ENCODE measurements at regions not wholly inside any gene's neighbourhood (a gene's known extent, or its start where the extent isn't known, plus 50 kb on each side); places are given as distances from the start of the nearest gene placed in this dataset.

GRCh38 chr16:85249418-85250146 is 137.3 kb upstream of the CIBAR2 start:
- DNase-seq (ENCODE audit: low read depth in 1 of 2, low spot score in 1 of 2) = no peak
- in situ Hi-C loops (cut with HindIII; ENCODE audit: low pct_unique_long_range_greater_than_20kb, low sequenced_read_pairs) = no loop called here
- TF ChIP-seq JUND (IDR thresholded peaks at IDR 0.05; ENCODE audit: low read depth) = no peak

- no peak for TF ChIP-seq JUND (IDR thresholded peaks at IDR 0.05; ENCODE audit: low read depth)
- in situ Hi-C loops (cut with HindIII; ENCODE audit: low pct_unique_long_range_greater_than_20kb, low sequenced_read_pairs) = no loop called here
These were observed 137.8 kb upstream of the CIBAR2 start for GRCh38 chr16:85250147-85250463.

GRCh38 chr16:85250609-85251223 is 138.4 kb upstream of the CIBAR2 start:
- no peak for TF ChIP-seq JUND (IDR thresholded peaks at IDR 0.05; ENCODE audit: low read depth)
- in situ Hi-C loops (cut with HindIII; ENCODE audit: low pct_unique_long_range_greater_than_20kb, low sequenced_read_pairs) = no loop called here
- no peak for DNase-seq (ENCODE audit: low read depth in 1 of 2, low spot score in 1 of 2)

More at GRCh38 chr16:85250147-85250463, 137.8 kb upstream of the CIBAR2 start:
- DNase-seq (ENCODE audit: low read depth in 1 of 2, low spot score in 1 of 2) = no peak

- no peak for TF ChIP-seq JUND (IDR thresholded peaks at IDR 0.05; ENCODE audit: low read depth)
- DNase-seq (ENCODE audit: low read depth in 1 of 2, low spot score in 1 of 2) = no peak
- in situ Hi-C loops (cut with HindIII; ENCODE audit: low pct_unique_long_range_greater_than_20kb, low sequenced_read_pairs) = no loop called here
These were observed 139.0 kb upstream of the CIBAR2 start for GRCh38 chr16:85251225-85251760.

- TF ChIP-seq JUND (IDR thresholded peaks at IDR 0.05; ENCODE audit: low read depth) = no peak
- no peak for DNase-seq (ENCODE audit: low read depth in 1 of 2, low spot score in 1 of 2)
- in situ Hi-C loops (cut with HindIII; ENCODE audit: low pct_unique_long_range_greater_than_20kb, low sequenced_read_pairs) = no loop called here
These were observed 139.7 kb upstream of the CIBAR2 start for GRCh38 chr16:85252014-85252413.

- DNase-seq (ENCODE audit: low read depth in 1 of 2, low spot score in 1 of 2) = no peak
- TF ChIP-seq JUND (IDR thresholded peaks at IDR 0.05; ENCODE audit: low read depth) = no peak
- in situ Hi-C loops (cut with HindIII; ENCODE audit: low pct_unique_long_range_greater_than_20kb, low sequenced_read_pairs) = no loop called here
These were observed 140.2 kb upstream of the CIBAR2 start for GRCh38 chr16:85252461-85252860.

GRCh38 chr16:85253084-85253941 is 141.0 kb upstream of the CIBAR2 start:
- DNase-seq (ENCODE audit: low read depth in 1 of 2, low spot score in 1 of 2) = peak; percentile 57 to 93

GRCh38 chr16:85254051-85254450 is 141.8 kb upstream of the CIBAR2 start:
- no peak for TF ChIP-seq JUND (IDR thresholded peaks at IDR 0.05; ENCODE audit: low read depth)
- in situ Hi-C loops (cut with HindIII; ENCODE audit: low pct_unique_long_range_greater_than_20kb, low sequenced_read_pairs) = no loop called here
- no peak for DNase-seq (ENCODE audit: low read depth in 1 of 2, low spot score in 1 of 2)

More at GRCh38 chr16:85253084-85253941, 141.0 kb upstream of the CIBAR2 start:
- TF ChIP-seq JUND (IDR thresholded peaks at IDR 0.05; ENCODE audit: low read depth) = no peak
- in situ Hi-C loops (cut with HindIII; ENCODE audit: low pct_unique_long_range_greater_than_20kb, low sequenced_read_pairs) = no loop called here

- TF ChIP-seq JUND (IDR thresholded peaks at IDR 0.05; ENCODE audit: low read depth) = no peak
- in situ Hi-C loops (cut with HindIII; ENCODE audit: low pct_unique_long_range_greater_than_20kb, low sequenced_read_pairs) = no loop called here
- no peak for DNase-seq (ENCODE audit: low read depth in 1 of 2, low spot score in 1 of 2)
These were observed 142.6 kb upstream of the CIBAR2 start for GRCh38 chr16:85254921-85255320.

- in situ Hi-C loops (cut with HindIII; ENCODE audit: low pct_unique_long_range_greater_than_20kb, low sequenced_read_pairs) = no loop called here
- TF ChIP-seq JUND (IDR thresholded peaks at IDR 0.05; ENCODE audit: low read depth) = no peak
- no peak for DNase-seq (ENCODE audit: low read depth in 1 of 2, low spot score in 1 of 2)
These were observed 143.5 kb upstream of the CIBAR2 start for GRCh38 chr16:85255777-85256176.

GRCh38 chr16:85256190-85256739 is 144.0 kb upstream of the CIBAR2 start:
- no peak for TF ChIP-seq JUND (IDR thresholded peaks at IDR 0.05; ENCODE audit: low read depth)
- in situ Hi-C loops (cut with HindIII; ENCODE audit: low pct_unique_long_range_greater_than_20kb, low sequenced_read_pairs) = no loop called here
- no peak for DNase-seq (ENCODE audit: low read depth in 1 of 2, low spot score in 1 of 2)

GRCh38 chr16:85257483-85257882 is 145.2 kb upstream of the CIBAR2 start:
- in situ Hi-C loops (cut with HindIII; ENCODE audit: low pct_unique_long_range_greater_than_20kb, low sequenced_read_pairs) = no loop called here
- no peak for TF ChIP-seq JUND (IDR thresholded peaks at IDR 0.05; ENCODE audit: low read depth)

More at GRCh38 chr16:85257483-85257882, 145.2 kb upstream of the CIBAR2 start:
- DNase-seq (ENCODE audit: low read depth in 1 of 2, low spot score in 1 of 2) = no peak

Data from T47D (cell line).